HG02642 (cell line): ENCODE measurements at regions not wholly inside any gene's neighbourhood (a gene's known extent, or its start where the extent isn't known, plus 50 kb on each side); places are given as distances from the start of the nearest gene placed in this dataset.

Source experiments
- ATAC-seq: cut with Tn5 transposase; IDR thresholded peaks from one replicate; pipeline ENCODE4 v1.9.1; 2021; ENCODE audit warnings: mild to moderate bottlenecking; ENCODE audit not compliant: unreplicated experiment, poor library complexity

DNA sequence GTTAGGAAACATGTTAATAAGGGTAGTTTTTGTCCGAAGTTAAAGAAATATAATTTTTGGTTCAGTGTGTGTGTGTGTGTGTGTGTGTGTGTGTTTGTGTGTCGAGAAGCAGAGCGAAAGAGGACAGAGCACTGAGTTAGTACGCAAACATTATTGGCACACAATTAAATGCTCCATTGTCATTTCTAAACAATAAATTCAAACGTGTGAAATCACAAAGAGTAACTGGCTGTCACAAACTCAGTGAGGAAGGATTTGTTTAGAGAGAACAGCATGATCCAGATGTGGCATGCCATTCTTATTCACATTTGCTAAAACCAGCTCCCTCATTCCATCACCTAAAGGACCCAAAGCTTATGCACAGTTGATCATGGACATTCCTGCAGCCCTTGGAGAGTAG lies 970.8 kb downstream of the DTWD2 start:
- ATAC-seq = no peak

DNA sequence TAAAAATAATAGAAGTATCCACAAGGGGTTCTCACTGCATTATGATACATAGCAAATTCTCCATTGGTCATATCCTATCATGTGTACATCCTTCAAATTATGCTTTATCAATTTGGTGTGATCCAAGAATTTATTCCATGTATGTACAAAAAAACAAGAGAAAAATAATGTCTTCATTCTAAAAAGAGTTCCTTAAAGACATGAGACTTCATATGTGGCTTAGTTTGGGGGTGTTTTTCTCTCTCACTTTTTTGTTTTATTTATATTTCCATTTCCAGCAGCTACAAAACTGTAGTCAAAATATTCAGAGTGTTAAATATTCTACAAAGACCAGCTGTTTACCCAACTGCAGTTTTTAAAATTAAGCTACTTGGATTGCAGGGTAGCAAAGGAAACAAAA lies 972.0 kb downstream of the DTWD2 start:
- ATAC-seq = no peak

DNA sequence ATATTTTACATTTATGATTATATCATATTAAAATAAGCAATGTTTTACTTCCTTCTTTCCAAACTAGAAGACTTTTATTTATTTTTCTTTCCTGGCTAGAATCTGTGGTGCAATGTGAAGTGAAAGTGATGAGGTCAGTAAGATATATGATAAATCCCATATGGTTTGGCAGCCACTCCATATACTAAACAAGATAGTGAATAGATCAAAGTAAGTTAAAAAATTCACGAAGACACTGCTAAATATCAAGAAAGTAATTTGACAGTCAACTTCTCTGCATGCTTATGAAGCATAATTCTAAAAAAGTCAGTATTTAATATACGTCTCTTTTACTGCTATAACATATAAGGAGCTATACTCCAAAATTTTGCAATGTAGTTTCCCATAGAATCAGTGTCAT lies 972.8 kb downstream of the DTWD2 start:
- no peak for ATAC-seq

DNA sequence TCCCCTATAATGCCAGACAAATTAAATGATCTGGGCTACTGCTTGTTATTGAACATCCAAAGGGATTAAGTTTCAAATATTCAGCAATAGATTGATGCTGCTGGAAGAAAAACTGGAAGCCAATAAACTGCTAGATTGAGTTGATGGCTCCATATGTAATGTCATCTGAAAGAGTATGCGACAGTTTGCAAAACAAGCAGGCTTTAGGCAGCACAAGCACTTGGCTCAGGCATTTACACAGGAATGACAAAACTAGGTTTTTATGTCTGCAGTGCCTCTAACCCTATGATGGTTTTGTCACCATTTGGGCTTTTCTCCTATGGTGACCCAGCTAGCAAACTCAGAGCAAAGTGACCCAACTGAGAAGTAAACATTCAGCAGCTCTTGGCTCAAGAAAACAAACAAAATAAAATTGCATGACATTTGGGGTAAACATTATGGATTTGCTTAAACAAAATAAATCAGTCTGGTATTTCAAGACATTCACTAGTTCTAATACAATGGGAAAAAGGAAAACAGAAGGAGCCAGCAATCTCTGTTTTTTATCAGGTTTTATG lies 978.5 kb downstream of the DTWD2 start:
- ATAC-seq = no peak

DNA sequence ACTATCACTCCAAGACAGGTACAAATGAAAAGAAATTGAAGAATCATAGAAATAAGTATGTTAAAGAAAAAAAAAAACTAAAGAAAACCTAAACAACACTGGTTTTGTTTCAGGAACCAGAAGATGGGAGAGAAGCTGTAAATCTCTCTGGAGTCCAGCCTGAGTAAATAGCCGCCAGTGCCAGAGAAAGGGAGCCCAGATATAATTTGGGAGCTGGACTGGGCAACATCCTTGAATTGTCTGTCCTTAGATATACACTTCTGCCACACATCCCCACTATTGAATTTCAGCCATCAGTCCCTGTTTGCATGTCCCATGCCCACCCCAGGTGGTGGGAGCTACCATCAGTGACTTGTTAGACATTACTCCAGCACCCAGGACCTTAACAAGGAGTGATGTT lies 979.6 kb downstream of the DTWD2 start:
- ATAC-seq = no peak

DNA sequence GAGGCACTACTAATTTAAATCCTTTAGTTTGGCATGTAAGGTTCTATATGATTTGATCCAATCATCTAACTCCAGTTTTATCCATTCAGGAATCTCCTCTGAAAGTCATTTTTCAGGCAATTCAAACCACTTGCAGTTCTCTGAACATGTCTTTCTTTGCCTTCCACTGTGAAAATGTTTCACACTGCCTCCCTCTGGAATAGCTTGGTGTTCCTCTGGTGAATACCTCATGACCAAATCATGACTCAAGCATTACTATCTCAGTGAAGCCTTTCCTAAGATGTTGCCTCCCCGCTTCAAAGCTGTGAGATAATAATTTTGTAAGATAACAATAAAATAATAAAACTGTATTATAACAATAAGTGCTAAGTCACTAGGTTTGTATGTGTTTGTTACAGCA lies 981.1 kb downstream of the DTWD2 start:
- ATAC-seq = no peak

DNA sequence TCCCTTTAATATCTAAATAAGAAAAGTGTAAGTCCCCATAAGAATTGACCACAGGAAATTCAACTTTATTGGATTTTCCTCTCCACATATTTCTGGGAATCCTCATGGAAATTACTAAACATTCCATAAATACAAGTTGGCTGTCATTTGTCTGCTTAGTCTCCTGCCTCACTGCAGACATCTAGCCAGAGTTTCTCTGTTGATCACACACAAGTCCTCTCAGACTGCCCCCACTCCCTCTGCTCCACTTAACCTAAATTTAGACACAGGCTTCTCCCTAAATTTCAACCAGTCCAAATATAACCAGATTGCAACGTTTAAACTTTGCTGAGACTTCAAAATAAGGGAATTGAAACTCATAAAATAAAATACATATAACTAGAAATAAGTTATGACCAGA lies 982.1 kb downstream of the DTWD2 start:
- ATAC-seq = no peak

DNA sequence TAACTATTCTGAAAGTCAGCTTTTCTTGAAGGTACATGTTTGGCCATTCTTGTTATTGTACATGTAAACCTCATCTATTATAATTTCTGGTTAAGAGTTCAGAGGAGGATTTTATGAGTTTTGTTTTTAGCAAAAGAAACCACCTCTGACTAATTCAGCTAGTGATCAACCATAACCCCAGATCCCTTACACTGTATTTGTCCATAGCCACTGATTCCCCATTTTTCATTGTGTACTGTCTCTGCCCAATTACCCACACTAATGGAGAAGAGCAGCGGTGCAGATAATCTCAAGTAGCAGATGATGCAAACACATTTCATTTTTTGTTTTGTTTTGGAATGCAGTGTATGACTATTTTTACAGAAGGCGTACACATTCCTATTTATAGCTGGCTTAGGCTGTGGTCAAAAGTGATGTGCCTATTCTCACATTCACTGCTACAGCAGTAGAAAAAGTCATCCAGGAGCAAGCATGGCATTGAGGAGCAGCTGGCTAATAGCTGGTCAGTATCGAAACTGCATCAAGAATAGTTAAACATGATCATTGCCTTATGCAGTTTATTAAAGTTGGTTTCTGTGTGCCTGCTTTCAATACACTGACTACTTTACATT lies 988.3 kb downstream of the DTWD2 start:
- ATAC-seq = peak; percentile 62

DNA sequence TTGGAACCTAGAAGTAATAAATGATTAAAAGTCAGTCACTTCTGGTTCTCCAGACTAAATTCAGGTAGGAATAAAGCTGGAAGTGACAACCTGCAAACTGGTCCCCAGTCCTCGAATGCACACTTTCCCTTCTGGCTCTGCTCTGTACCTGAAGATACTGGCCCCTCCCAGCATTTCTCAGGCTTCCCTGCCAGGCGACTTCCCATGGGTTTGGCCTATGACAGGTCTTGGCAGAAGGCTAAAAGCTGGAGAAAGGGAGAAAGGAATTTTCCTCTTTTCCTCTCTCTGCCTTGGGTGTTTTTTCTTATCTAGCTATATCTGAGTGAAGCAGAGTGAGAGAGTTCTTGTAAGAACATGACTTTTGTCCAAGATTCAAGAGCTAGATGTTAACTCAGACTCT lies 1005.7 kb downstream of the DTWD2 start:
- ATAC-seq = no peak

DNA sequence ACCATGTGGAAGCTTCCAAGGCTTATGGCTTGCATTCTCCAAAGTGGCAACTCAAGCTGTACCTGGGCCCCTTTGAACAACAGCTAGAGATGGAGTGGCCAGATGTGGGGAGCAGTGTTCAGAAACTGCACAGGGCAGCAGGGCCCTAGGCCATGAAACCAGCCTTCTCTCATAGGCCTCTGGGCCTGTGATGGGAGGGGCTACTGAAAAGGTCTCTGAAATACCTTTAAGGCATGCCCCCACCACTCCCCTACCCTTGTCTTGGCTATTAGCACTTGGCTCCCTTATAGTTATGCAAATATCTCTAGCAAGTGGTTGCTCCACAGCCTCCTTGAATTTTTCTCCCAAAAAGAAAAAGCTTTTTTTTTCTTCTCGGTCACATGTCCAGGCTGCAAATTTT lies 1014.6 kb downstream of the DTWD2 start:
- no peak for ATAC-seq

DNA sequence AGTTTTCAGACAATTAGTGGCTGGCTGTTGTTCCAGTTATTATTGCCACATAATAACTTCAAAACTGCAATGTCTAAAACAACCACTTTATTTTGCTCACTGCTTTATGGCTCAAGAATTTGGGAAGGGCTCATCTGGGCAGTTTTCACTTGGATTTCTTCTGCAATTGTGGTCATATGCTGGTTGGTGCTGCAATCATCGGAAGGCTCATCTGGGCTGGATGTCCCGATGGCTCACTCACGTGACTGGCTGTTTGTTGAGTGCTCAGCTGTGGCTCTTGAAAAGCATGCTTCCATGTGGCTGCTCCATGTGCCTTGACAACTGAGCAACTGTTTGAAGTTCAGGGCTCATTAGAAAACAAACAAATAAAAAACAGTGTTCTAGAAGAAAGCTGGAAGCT lies 1032.5 kb downstream of the DTWD2 start:
- no peak for ATAC-seq

DNA sequence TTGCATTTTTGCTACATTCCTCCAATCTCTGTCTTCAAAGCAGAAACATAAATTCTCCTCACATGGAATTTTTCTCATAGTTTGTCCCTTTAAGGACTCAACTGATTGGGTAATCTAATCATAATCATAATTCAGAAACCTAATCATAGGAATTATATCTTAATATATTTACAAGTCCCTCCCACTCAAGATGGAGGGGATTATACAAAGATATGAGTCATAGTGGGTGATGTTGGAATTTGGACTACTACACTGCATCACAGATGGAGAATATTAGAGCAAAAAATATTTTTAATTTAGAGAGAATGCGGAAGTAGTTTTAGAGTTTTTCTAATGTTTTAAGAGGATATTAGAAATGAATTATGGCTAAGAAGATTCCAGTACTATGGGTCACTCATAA lies 1034.0 kb downstream of the DTWD2 start:
- no peak for ATAC-seq

DNA sequence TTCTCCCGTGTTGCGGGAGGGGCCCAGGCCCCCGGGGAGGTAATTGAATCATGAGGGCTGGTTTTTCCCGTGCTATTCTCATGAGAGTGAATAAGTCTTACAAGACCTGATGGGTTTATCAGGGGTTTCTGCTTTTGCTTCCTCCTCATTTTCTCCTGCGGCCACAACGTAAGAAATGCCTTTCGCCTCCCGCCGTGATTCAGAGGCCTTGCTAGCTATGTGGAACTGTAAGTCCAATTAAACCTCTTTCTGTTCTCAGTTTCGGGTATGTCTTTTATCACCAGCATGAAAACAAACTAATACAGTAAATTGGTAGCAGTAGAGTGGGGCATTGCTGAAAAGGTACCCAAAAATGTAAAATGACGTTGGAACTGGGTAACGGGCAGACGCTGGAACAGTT lies 1035.1 kb downstream of the DTWD2 start:
- no peak for ATAC-seq

DNA sequence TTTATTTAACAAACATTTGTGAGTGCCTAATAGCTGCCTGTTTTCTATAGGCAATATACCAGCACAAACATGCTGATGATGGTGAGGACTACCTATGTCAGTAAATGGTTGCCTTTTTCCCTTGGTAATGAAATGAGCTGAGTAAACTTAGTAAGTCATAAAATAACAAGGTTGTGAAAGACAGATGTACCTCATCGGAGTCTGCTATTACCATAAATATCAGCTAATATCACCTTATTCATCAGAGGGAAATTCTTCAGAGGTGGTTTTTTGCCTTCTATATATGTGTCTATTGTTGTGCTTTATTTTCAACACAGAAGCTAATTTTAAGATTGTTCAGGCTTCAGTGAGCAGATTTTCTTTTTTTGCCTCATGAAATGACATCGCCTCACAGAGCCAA lies 1040.5 kb downstream of the DTWD2 start:
- no peak for ATAC-seq

DNA sequence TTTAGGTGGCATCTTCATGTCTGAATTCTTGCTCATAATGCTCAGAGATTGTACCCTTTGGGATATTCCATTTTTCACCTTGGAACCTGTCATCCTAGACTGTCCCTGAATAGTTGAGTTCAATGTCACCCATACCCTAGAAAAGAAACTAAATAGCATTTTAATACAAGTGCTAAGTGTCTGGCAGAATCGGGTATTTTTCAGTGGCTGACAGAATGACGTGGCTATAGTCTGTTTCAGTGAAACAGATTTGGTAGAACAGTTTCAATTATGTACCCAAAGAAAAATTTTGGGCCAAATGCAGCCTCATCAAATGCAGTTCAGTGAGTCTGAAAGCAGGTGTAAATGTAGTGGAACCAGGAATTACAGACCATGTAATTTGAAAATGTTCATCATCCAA lies 1041.2 kb downstream of the DTWD2 start:
- ATAC-seq = no peak

DNA sequence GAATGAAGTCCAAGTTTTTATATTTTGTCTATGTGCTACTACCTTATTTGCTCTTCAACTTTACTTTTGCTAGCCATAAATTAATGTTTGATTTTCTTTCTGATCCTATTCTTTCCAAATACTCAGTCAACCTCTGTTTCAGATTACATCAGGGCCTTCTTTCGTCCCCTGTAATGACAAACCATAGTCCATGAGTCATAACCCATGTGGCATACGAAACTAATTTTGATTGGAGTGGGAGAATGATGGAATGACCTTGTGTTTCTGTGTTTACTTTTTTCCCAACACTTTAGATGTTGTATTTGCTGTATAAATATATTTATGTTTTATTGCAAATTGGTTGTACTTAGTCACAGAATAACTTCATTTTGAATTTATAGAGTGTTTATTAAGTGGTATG lies 1043.1 kb downstream of the DTWD2 start:
- ATAC-seq = no peak

DNA sequence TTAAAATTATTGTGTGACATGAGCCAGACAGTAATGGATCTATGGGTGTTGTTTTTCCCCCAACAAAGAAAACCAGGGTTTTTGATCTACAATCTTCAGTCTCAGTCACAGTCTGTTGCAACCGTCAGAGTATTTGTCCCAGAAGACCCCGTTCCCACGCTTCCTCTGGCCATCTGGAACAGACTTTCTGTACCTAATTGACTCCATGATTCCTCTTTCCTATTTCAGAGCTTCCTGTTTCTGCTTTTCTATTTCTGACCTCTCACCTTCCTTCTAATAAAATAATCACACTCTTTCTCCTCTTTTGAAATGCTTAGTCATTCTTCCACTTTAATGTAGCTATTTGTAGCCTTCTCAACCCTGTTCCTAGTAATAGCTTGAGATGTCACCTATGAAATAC lies 1044.8 kb downstream of the DTWD2 start:
- ATAC-seq = no peak

DNA sequence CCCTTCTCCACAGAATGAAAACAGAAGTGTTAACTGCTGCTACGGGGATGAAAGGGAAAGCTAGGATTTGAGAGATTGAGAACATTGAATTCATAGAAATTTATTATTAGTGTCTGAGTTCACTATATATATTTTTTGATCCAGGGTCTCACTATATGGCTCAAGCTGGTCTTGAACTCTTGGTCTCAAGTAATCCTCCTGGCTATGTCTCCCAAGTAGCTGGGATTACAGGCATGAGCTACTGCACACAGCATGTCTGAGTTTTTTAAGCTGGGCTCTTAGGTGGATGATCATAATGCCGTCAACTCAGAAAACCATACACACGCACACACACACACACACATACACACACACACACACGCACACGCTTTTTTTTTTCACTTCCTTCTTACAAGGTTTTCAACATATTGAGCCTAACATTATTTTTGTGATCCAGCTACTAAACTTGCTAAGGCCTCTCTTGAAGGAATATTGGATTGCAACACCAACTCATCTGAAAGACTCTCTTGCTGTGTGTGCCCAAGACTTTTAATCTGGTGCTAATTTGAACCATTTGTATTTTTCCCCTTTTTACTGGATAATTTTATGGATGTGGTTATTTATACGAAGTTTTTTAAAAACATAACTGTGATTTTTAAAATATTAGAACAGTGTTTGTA lies 1045.4 kb downstream of the DTWD2 start:
- no peak for ATAC-seq

DNA sequence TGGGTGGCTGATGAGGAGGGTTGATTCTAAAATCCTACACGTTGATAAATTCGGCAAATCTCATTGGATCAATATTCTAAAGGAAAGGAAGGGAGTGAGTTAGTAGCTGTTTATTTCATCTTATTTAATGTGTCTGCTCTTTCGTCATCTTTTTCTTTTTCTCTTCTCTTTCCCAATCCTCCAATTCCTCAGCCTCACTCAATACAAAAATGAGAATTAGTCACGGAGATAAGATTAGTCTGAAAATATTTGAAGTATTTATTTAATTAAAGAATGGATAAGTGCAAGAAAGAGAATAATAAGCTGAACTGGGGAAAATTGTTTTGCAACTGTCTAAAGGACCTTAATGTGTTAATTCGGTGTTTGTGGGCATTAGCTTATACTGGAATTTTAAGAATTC lies 1095.1 kb downstream of the DTWD2 start:
- no peak for ATAC-seq

DNA sequence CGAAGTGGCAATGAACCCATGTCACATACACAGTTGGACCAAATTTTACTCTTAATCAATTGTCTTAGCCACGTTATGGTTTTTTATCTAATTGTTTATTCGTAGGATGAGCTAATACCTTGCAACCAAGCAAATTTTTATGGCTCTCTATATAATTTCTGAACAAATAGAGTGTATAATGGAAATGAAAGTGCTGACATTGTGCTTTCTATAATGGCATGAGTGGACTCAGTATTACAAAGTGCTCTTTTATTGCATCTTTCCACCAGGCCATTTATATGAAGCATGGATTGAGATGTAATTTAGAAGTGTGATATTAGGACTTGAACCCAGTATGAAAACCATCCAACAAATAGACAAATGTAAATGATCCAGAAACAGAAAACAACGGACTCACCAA lies 1096.0 kb downstream of the DTWD2 start:
- no peak for ATAC-seq

DNA sequence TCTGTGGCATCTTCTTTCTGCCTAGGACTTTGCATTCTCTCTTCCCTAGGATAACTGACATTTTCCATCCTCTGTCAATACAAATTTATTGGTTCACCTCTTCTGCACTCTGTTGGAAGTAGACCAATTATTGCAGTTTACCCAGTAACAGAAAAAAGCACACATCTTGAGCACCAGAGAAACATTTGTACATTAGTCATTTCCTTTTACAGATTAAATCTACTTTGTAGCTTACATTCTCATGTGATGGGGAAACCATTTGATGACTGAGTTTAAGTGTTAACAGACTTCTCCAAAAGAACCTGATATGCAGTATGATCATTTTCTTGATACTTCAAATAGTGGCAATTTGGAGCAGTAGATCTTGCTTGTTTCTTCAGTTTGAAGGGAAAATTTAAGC lies 1098.8 kb downstream of the DTWD2 start:
- ATAC-seq = no peak

DNA sequence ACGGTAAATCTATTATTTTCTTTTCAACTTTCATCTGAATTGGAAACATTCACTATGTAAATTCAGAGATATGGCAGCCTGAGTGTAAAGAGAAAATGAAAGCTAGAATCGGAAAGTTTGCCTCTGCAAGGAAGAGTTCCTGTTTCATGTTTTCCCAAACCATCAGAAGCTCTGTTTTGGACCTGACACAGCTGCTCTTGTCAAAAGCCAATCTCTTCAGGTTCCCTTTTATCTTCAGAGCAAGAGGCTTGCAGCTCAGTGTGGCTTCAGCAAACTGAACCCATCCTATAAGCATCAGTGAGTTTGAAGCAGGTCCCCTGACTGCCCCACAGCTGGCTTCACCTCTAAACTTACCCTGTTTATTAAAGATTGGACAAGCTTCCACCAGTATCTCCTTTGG lies 1099.7 kb downstream of the DTWD2 start:
- peak; percentile 91 for ATAC-seq
